ENCODE measurements at regions not wholly inside any gene's neighbourhood (a gene's known extent, or its start where the extent isn't known, plus 50 kb on each side); places are given as distances from the start of the nearest gene placed in this dataset.

- H3K27ac ChIP-seq, result peak overlapping the region; percentile 61 to 68
- TF ChIP-seq CTCF (IDR thresholded peaks at IDR 0.05), result no peak
- peak overlapping the region in 1 of 2 donors; percentile 3 for H3K4me3 ChIP-seq
- H3K4me1 ChIP-seq, result peaks cover 0 to 17% of the 10 kb centered on the region in 2 donors
- no peaks in the 10 kb centered on the region for H3K9me3 ChIP-seq
- H3K27me3 ChIP-seq, result no peaks in the 10 kb centered on the region
- no peaks in the 10 kb centered on the region for H3K36me3 ChIP-seq
- DNase-seq (ENCODE audit: low spot score), result no peak
These were observed 56.9 kb upstream of the TMEM178A start for GRCh38 chr2:39608686-39609441.

GRCh38 chr2:39609917-39610316 is 55.8 kb upstream of the TMEM178A start:
- Histone ChIP-seq H3K9me3 (no peaks in the 10 kb centered on the region), H3K36me3 (no peaks in the 10 kb centered on the region), H3K4me1 (peaks cover 0 to 17% of the 10 kb centered on the region in 2 donors), H3K27me3 (no peaks in the 10 kb centered on the region), H3K27ac (no peak overlapping the region), H3K4me3 (no peak overlapping the region)
- no peak for DNase-seq (ENCODE audit: low spot score)
- TF ChIP-seq CTCF (IDR thresholded peaks at IDR 0.05), result no peak

- Histone ChIP-seq H3K27me3 (no peaks in the 10 kb centered on the region), H3K9me3 (no peaks in the 10 kb centered on the region)
These were observed 50.0 kb upstream of the TMEM178A start for GRCh38 chr2:39615675-39616074.

More at GRCh38 chr2:39615675-39616074, 50.0 kb upstream of the TMEM178A start:
- no peak for TF ChIP-seq CTCF (IDR thresholded peaks at IDR 0.05)
- no peak for DNase-seq (ENCODE audit: low spot score)
- Histone ChIP-seq H3K4me1 (peaks cover 0 to 8% of the 10 kb centered on the region in 2 donors), H3K36me3 (no peaks in the 10 kb centered on the region), H3K27ac (no peak overlapping the region), H3K4me3 (no peak overlapping the region)
